ENCODE measurements at regions not wholly inside any gene's neighbourhood (a gene's known extent, or its start where the extent isn't known, plus 50 kb on each side); places are given as distances from the start of the nearest gene placed in this dataset.

GRCh38 chr18:2207294-2207693 lies 364.0 kb downstream of the METTL4 start:
- WGBS, 2 donors: 59 to 83% methylated on average over 3 of the region's 3 CpGs
- H3K27me3 ChIP-seq: no peaks in the 10 kb centered on the region
- H3K27ac ChIP-seq: no peak overlapping the region
- no peaks in the 10 kb centered on the region for H3K4me1 ChIP-seq
- no peaks in the 10 kb centered on the region for H3K36me3 ChIP-seq
- DNase-seq: no peak
- H3K4me3 ChIP-seq: no peak overlapping the region
- TF ChIP-seq POLR2A (IDR thresholded peaks at IDR 0.05) (no peak), CTCF (IDR thresholded peaks at IDR 0.05) (no peak)
- intact Hi-C loops (cut with DNase I): no loop called here
- H3K9me3 ChIP-seq: no peaks in the 10 kb centered on the region

GRCh38 chr18:2212598-2213205 lies 358.6 kb downstream of the METTL4 start:
- H3K4me3 ChIP-seq: no peak overlapping the region
- H3K27me3 ChIP-seq: no peaks in the 10 kb centered on the region
- no peaks in the 10 kb centered on the region for H3K4me1 ChIP-seq
- intact Hi-C loops (cut with DNase I): no loop called here
- TF ChIP-seq POLR2A (IDR thresholded peaks at IDR 0.05) (no peak), CTCF (IDR thresholded peaks at IDR 0.05) (no peak)
- no peak overlapping the region for H3K27ac ChIP-seq
- WGBS, 2 donors: 22 to 53% methylated on average over 1 of the region's 1 CpG
- H3K36me3 ChIP-seq: no peaks in the 10 kb centered on the region
- DNase-seq: no peak
- no peaks in the 10 kb centered on the region for H3K9me3 ChIP-seq

GRCh38 chr18:2213905-2214304 lies 357.4 kb downstream of the METTL4 start:
- Histone ChIP-seq H3K4me1 (no peaks in the 10 kb centered on the region), H3K4me3 (no peak overlapping the region), H3K27ac (no peak overlapping the region), H3K9me3 (no peaks in the 10 kb centered on the region), H3K27me3 (no peaks in the 10 kb centered on the region), H3K36me3 (no peaks in the 10 kb centered on the region)
- no peak for DNase-seq
- 90% methylated on average over 2 of the region's 2 CpGs for WGBS, 2 donors
- TF ChIP-seq CTCF (IDR thresholded peaks at IDR 0.05) (no peak), POLR2A (IDR thresholded peaks at IDR 0.05) (no peak)
- intact Hi-C loops (cut with DNase I): no loop called here

GRCh38 chr18:2217356-2217755 lies 353.9 kb downstream of the METTL4 start:
- 46 to 48% methylated on average over 2 of the region's 2 CpGs for WGBS, 2 donors
- DNase-seq: no peak
- Histone ChIP-seq H3K9me3 (no peaks in the 10 kb centered on the region), H3K36me3 (no peaks in the 10 kb centered on the region), H3K4me1 (no peaks in the 10 kb centered on the region), H3K27me3 (no peaks in the 10 kb centered on the region), H3K4me3 (no peak overlapping the region), H3K27ac (no peak overlapping the region)
- TF ChIP-seq POLR2A (IDR thresholded peaks at IDR 0.05): no peak
- no peak for TF ChIP-seq CTCF (IDR thresholded peaks at IDR 0.05)
- intact Hi-C loops (cut with DNase I): no loop called here

GRCh38 chr18:2218101-2218500 lies 353.2 kb downstream of the METTL4 start:
- no peaks in the 10 kb centered on the region for H3K9me3 ChIP-seq
- no peak overlapping the region for H3K4me3 ChIP-seq
- H3K36me3 ChIP-seq: no peaks in the 10 kb centered on the region
- 64 to 73% methylated on average over 4 of the region's 4 CpGs for WGBS, 2 donors
- no peaks in the 10 kb centered on the region for H3K27me3 ChIP-seq
- no peak overlapping the region for H3K27ac ChIP-seq
- TF ChIP-seq CTCF (IDR thresholded peaks at IDR 0.05) (no peak), POLR2A (IDR thresholded peaks at IDR 0.05) (no peak)
- DNase-seq: no peak
- intact Hi-C loops (cut with DNase I): no loop called here
- peaks cover 0 to 3% (median 3%) of the 10 kb centered on the region in 3 donors for H3K4me1 ChIP-seq

Measured in esophagus squamous epithelium (tissue), 5 donors.